GM12873 (cell line): ENCODE measurements at regions not wholly inside any gene's neighbourhood (a gene's known extent, or its start where the extent isn't known, plus 50 kb on each side); places are given as distances from the start of the nearest gene placed in this dataset.

ENCODE experiments used
- TF ChIP-seq, protein P1 (sequence below): IDR thresholded peaks from 2 replicates; pipeline ENCODE4 v1.5.1; 2012; ENCODE audit warnings: low read depth, mild to moderate bottlenecking, moderate library complexity, low read length, control low read depth; ENCODE audit not compliant: insufficient read depth; ENCODE audit errors: missing control alignments

DNA sequence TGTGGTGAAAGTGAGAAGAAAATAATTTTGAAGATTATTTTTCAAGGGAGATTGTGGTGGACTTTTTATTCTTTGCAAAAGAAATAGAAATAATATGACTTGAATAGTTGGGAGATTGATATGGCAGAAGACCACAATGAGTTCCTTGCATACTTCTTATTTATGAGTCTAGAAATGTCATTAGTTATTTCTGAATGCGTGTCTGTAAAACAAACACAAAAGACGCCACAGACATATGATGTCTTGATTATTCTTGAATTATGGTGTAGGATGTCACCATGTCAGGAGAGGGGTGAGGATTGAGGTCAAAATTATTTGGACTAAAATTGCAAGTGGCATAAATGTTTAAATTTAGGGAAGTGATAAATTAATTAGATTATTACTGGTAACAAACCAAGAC is 440.7 kb upstream of the PDE3A start:
- TF ChIP-seq, protein P1, sequence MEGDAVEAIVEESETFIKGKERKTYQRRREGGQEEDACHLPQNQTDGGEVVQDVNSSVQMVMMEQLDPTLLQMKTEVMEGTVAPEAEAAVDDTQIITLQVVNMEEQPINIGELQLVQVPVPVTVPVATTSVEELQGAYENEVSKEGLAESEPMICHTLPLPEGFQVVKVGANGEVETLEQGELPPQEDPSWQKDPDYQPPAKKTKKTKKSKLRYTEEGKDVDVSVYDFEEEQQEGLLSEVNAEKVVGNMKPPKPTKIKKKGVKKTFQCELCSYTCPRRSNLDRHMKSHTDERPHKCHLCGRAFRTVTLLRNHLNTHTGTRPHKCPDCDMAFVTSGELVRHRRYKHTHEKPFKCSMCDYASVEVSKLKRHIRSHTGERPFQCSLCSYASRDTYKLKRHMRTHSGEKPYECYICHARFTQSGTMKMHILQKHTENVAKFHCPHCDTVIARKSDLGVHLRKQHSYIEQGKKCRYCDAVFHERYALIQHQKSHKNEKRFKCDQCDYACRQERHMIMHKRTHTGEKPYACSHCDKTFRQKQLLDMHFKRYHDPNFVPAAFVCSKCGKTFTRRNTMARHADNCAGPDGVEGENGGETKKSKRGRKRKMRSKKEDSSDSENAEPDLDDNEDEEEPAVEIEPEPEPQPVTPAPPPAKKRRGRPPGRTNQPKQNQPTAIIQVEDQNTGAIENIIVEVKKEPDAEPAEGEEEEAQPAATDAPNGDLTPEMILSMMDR: no peak

DNA sequence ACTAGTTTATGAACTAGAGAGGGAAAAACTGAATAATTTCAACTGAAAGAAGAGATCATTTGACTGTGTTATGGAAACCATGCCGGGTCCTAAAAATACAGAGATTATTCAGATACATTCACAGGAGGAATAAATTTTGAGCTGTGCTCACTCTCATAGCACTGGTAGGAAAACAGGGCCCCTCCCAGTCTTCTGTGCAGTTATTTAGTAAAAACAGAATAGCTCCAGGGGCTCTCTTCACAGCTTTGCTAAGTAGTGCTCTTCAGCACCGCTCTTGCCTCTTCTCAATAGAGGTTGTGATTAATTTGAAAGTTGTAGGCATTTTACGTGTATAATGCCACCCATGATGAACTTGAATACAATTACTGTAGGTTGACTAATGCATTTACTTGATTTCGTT is 435.9 kb upstream of the PDE3A start:
- TF ChIP-seq, protein P1: no peak

DNA sequence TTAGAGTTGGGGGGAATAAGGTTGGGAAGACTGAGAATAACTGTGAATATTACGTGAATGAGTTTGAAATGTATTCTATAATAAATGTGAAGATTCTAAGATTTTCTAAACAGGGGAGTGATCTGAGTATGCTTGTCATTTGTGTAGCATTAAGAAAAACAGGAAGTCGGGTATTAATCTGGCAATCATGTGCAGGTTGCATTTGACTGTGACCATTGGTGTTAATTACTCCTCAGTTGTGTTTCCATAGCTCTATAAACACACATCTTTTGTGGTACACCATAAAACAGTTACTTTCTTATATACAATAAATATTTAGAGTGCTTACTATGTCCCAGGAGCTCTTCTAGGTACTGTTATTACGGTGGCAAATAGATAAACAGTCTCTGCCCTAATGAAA is 434.4 kb upstream of the PDE3A start:
- TF ChIP-seq, protein P1: no peak

DNA sequence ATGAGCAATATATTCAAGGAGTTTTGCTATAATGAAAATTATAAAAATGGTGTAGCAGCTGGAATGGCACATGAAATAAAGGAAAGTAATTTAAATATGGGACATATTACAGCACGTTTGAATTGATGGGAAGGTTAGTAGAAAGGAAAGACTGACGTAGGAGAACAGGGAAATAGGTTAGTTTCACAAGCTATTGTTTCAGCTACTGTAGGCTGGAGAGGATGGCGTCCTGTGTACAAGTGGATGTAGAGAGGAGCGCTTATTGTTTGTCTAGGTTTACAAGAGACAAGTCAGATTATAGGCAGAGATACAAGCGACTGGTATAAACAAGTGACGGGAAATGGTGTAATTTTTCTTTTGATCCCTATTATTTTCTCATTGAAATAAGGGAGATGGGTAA is 431.2 kb upstream of the PDE3A start:
- TF ChIP-seq, protein P1: no peak

DNA sequence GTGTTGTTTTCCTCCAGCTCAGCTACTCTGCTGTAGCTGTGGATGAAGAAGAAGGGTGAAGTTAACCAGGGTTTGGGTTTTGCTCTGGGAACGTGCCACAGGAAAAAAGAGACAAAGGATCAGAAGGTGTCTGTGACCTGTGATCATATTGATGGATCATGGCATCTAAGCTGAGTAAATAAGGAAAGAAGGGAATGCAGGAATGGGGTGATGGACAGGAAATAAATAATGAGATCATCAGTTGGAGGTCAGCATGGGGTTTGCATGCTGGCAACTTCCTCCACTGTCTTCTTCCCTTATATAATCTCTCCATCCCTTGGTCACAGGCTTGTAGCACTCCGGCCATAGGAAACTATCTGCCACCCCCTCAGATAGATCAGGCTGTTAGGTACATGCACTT is 430.3 kb upstream of the PDE3A start:
- TF ChIP-seq, protein P1: no peak

DNA sequence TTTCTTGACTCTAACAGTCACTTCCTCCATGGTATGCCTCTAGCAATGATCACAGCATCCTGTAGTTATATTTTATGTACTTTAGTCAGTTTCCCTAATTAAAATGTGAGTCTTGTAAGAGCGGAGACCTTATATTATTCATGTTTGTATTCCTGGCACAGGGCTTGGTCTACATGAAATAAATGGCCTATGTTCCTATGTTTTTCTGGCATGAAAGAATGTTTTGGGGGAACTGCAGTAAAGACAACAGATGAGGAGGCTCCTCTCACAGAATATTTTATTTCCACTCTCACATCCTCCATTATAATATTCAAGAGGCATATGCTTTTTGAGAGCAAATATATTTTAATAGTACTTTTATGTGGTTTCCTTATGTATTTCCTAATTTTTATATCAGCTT is 429.8 kb upstream of the PDE3A start:
- TF ChIP-seq, protein P1: no peak

DNA sequence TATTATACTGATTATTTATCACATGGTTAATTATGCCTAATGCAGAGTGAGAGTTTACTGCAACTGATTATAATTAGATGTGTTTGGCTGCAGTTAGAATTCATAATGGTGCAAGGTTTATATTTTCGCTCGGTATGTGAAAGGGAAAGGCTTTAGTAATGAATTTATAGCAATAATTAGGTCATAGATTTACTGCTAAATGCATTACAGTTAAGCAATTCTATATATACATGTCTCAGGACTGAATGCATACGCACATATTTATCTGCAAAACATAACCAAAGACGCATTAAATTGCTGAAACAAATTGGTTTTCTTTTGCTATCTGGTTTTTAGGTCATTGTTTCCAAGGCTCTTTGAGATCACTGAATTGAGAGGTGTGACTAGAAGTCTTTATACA is 428.1 kb upstream of the PDE3A start:
- TF ChIP-seq, protein P1: no peak

DNA sequence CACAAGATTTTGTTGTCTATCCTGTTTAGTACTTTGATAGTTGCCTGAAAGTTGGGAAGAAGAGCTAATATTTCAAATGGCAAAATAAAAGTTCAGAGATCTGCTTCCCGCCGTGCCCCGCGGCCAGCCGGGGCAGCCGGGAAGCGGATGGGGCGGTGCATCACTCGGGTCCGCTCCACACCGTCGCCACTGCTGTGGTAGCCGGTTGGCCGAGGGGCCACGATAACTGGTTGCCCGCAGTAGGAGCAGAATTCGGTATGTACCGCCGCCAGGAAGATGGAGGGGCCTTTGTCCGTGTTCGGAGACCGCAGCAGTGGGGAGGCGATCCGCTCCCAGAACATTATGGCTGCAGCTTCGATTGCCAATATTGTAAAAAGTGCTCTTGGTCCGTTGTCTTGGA is 427.2 kb upstream of the PDE3A start:
- TF ChIP-seq, protein P1: no peak
